ENCODE measurements at regions not wholly inside any gene's neighbourhood (a gene's known extent, or its start where the extent isn't known, plus 50 kb on each side); places are given as distances from the start of the nearest gene placed in this dataset.
A peak's percentile ranks its signal among the peaks of the same experiment; 100 is the strongest.
"Not testable (repeated sequence)": the region's sequence is repeated elsewhere in the genome, so short reads cannot be mapped to it uniquely, and the experiment has no call there.

GRCh38 chr5:107063511-107063910, 607.2 kb downstream of the EFNA5 start:
- DNase-seq: no peak

GRCh38 chr5:107058803-107059202, 611.9 kb downstream of the EFNA5 start:
- DNase-seq: no peak

DNA sequence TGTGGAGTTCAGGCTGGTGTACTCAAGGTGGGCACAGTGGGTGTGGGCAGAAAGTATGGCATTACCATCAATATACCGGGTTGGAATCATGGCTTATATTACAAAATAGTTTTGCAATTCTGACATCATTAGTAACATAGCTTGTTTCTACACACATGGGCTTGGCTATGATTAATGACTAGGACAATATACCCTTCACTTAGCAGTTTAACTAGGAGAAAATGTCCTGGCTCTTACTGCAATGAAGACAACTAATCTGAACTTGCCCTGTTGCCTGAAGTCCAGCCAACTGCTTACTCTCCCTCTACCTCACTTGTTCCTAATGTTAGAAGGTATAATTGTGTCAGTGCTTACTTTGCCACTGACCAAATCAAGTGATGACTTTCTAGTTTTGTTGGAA, 612.5 kb downstream of the EFNA5 start:
- no peak for DNase-seq

DNA sequence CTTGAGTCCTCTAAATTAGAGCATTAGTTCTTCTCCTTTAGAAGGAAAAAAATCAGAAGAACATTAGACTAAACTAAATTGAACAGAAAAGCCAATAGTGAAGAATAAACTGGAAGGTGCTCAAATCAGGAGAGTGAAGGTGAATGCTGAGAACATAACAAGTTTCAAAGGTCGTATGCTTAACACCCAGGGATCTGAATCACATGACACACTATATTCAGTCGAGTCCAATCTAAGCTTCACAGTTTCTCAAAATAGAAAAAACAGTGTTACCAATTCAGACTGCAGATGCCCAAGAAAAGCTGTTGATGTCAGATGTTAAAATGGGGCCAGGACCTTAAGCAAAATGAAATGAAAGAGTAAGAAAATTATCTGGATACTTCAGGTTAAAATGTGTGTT, 614.5 kb downstream of the EFNA5 start:
- no peak for DNase-seq

DNA sequence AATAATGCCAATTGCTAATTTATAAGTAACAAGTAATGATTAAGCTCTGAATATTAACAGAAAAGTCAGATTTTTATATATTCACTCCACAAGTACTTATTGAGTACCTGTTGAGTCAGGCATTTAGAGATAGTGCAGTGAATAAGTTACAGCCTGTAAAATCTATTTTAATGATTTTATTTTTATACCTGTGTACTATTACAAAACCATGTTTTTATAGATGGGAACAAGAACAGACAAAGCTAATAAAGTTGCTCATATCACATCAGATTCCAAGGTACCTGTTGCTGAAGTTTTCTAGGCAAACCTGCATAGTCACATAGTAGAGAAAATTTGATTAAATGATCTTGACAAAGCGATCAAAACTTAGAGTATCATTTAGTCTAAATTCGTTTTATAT, 623.7 kb downstream of the EFNA5 start:
- no peak for DNase-seq

DNA sequence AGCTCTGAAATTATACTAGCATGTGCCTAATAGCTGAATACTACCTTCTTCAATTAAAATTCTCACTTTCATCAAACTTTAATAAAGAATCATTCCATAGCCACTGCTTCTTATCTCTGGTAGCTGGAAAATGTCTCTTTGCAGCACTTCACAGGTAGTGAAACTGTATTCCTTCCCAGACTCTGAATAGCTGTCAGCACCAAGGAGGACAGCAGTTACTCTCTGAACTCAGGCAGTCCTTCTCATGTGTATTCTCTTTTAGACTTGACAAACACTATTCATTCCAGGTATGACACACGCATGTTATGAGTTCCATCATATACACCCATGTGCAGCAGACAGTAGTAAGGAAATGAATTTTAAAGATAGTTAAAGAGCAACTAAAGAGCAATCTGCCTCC, 627.1 kb downstream of the EFNA5 start:
- no peak for DNase-seq

DNA sequence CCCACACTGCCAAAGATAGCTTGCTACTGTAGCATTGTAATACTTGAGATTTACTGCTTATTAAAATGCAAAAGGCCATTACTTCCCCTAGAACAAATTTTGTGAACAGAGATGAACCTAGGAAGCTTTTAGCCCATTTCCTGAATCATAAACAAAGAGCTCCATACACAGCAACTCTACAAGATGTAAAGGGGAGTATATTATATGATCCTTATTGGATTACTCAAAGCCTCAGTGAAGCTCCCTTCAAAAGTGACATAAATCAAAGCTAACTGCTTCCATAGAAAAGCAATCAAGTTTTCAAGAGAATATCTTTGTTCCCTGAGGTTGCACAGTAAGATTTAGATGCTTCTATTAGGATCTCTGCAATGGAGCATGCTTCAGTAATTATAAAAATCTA, 629.8 kb downstream of the EFNA5 start:
- DNase-seq: peak; percentile 31 to 63

DNA sequence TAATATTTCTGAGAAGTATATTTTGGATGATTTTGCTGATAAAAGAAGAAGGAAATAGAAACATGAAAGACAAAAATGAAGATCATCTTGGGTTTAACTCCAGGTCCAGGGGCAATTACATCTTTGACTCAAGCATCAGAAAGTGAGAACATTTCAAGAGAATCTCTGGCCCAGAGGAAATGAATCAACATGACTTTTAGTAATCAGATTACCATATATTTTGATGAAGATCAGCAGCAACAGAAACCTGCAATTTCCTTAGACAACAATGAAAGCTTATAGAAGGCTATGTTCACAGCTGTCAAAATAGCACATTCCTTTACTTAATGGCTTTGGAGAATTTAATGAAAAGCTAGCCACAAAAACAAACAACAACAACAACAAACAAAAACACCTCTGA, 638.1 kb downstream of the EFNA5 start:
- DNase-seq: no peak

DNA sequence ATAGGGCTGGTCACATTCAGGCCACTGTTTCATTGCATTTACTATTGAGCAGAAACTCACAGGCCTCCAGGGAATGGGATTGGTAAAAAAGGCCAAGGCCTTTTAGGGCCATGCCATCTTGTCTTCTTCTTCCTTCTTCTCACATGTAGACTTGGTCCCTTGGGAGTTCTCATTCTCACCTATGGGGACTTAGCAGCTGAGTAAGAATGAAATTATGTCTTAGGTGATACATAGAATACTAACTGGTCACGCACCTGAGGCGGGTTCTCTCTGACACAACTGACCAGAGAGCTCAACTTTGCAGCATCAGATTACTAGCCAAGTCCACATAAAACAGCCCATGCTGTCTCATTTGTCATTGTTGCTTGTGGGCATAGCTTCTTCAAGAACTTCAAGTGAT, 641.8 kb downstream of the EFNA5 start:
- no peak for DNase-seq

GRCh38 chr5:107025712-107026497, 644.8 kb downstream of the EFNA5 start:
- no peak for DNase-seq

DNA sequence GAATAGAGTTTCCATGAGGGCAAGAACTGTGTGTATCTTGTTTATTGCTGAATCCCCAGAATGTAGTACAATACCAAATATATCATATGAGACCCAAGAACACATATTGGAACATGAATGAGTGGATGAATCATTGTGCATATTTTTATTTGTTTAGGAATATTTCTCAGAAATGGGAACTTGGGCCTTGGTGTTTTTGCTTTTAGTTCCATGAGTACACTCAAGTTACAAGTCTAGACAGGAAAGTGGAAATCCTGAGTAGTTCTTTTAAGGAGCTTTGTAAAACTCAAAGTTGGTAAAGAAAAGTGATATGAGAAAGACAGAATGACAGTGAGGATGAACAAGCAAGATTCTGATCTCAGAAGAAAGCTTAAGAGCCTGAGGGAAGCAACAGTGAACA, 647.0 kb downstream of the EFNA5 start:
- DNase-seq: no peak

- DNase-seq: no peak
Observed at GRCh38 chr5:107021575-107021974, 649.2 kb downstream of the EFNA5 start.

DNA sequence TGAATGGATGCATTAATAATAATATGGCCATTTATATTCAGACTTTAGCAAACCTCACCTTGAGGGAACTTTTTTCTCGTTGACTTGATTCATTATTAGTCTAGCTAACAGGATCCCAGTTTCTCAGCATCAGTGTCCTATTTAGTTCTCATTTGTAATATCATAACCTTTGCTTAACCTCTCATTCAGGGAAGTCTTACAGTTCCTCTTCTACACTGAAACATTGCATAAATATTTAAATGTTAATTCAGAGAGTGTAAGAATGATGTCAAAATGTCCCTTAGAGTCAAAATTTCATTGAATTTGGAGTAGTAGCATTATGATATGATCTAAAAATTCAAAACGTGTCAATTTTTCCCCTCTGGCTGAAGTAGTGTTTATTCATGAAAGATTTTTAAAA, 650.1 kb downstream of the EFNA5 start:
- no peak for DNase-seq

- no peak for DNase-seq
Observed at GRCh38 chr5:107017616-107018015, 653.1 kb downstream of the EFNA5 start.

GRCh38 chr5:107012371-107012770, 658.4 kb downstream of the EFNA5 start:
- peak; percentile 25 to 40 for DNase-seq

- peak; percentile 41 to 43 for DNase-seq
Observed at GRCh38 chr5:107011605-107012004, 659.1 kb downstream of the EFNA5 start.

- no peak for DNase-seq
Observed at GRCh38 chr5:107010060-107010459, 660.7 kb downstream of the EFNA5 start.

GRCh38 chr5:107005653-107006052, 665.1 kb downstream of the EFNA5 start:
- no peak for DNase-seq

DNA sequence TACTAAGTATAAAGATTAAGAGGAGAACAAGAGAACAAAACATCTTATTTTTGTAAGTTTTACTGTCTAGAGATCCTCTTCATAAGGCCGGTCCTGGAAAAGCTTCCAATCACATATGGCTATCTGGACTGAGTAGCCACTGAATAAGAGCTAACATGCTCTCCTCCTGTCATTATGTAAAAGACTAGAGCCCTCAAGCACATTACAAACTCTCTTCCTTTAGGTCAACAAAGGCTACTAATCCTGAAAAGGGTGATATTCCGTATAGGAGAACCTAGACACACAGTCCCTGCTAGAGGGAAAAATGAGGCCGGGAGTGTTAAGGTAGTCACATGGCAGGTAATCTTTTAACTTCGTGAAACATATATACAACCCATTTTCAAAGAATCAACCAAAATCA, 665.6 kb downstream of the EFNA5 start:
- DNase-seq: no peak

DNA sequence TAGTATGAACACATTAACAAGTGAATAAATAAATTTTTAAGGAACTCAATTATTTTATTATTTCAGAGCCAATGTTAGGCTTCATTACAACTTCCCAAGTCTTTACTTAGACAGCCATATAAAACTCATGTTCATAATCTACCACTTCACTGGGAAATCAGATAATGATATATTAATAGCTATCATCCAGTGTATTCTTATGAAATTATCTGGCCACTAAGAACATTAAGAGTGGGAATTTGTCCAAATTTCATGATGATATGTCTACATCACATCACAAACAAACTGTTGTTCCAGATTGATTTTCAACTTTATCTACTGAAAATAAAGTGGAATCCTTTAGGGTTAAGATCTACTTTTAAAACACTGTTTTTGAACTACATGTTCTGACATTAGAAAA, 668.6 kb downstream of the EFNA5 start:
- no peak for DNase-seq

DNA sequence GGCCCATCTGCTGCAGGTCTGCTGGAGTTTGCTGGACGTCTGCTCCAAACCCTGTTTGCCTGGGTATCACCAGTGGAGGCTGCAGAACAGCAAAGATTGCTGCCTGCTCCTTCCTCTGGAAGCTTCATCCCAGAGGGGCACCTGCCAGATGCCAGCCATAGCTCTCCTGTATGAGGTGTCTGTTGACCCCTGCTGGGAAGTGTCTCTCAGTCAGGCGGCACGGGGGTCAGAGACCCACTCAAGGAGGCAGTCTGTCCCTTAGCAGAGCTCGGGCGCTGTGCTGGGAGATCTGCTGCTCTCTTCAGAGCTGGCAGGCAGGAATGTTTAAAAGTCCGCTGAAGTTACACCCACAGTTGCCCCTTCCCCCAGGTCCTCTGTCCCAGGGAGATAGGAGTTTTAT, 671.2 kb downstream of the EFNA5 start:
- DNase-seq: not testable (repeated sequence)

- no peak for DNase-seq
Observed at GRCh38 chr5:106986006-106986405, 684.7 kb downstream of the EFNA5 start.

DNA sequence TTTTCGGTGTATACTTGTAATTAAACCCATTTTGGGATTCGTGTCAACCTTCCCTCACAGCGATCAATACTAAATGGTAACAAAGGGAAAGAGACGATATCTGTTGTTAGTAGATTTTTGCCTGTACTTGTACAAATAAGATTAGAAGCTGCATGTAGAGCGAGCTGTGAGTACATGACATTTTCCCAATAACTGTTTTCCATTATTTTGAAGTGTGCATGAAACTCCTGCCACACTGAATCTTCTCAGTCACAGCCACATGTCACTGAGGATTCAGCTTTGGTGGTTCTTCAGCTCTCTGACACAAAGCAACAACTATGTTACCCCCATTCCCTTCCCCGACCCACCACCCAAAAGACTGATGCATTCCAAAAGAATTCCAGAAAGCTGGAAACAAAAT, 685.6 kb downstream of the EFNA5 start:
- no peak for DNase-seq

- DNase-seq: not testable (repeated sequence)
Observed at GRCh38 chr5:106979178-106979577, 691.6 kb downstream of the EFNA5 start.

DNA sequence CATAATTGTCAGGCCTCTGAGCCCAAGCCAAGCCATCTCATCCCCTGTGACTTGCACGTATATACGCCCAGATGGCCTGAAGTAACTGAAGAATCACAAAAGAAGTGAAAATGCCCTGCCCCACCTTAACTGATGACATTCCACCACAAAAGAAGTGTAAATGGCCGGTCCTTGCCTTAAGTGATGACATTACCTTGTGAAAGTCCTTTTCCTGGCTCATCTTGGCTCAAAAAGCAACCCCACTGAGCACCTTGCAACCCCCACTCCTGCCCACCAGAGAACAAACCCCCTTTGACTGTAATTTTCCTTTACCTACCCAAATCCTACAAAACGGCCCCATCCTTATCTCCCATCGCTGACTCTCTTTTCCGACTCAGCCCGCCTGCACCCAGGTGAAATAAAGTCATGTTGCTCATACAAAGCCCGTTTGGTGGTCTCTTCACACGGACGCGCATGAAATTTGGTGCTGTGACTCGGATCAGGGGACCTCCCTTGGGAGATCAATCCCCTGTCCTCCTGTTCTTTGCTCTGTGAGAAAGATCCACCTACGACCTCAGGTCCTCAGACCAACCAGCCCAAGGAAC, 692.1 kb downstream of the EFNA5 start:
- DNase-seq: not testable (repeated sequence)
